Lower leg skin (tissue), 3 donors: ENCODE measurements at regions not wholly inside any gene's neighbourhood (a gene's known extent, or its start where the extent isn't known, plus 50 kb on each side); places are given as distances from the start of the nearest gene placed in this dataset.

Source experiments
- POLR2A ChIP-seq, 2 donors: fragments of 450-650 bp; IDR thresholded peaks; one replicate each; pipeline ENCODE4 v1.6.1; 2016 to 2017; ENCODE audit warnings: antibody characterized with exemption in 2 of 2, mild to moderate bottlenecking in 1 of 2, moderate library complexity in 1 of 2
- TF ChIP-seq, protein P1 (sequence below), 3 donors: fragments of 450-650 bp; IDR thresholded peaks; one replicate each; pipeline ENCODE4 v1.5.1; 2016; ENCODE audit warnings: antibody characterized with exemption in 3 of 3, mild to moderate bottlenecking in 3 of 3, moderate library complexity in 2 of 3

DNA sequence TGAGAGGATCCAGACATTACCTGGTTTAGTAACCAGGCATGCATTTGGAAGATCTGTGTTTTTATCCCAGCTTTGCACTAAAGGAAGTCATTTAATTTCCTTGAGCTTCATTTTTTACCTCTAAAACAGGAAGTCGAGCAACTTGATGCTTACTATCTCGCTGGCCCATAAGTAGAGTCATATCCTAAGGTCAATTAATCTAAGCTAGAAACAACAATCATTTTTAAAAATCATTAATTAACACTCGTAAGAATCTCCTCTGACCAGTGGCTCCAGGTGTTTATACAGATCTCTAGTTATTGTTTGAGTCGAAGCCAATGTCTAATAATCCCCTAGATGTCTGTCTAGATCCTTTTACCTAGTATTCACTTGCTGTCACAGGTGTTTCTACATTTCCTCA, 355.8 kb upstream of the DCN start:
- TF ChIP-seq, protein P1, sequence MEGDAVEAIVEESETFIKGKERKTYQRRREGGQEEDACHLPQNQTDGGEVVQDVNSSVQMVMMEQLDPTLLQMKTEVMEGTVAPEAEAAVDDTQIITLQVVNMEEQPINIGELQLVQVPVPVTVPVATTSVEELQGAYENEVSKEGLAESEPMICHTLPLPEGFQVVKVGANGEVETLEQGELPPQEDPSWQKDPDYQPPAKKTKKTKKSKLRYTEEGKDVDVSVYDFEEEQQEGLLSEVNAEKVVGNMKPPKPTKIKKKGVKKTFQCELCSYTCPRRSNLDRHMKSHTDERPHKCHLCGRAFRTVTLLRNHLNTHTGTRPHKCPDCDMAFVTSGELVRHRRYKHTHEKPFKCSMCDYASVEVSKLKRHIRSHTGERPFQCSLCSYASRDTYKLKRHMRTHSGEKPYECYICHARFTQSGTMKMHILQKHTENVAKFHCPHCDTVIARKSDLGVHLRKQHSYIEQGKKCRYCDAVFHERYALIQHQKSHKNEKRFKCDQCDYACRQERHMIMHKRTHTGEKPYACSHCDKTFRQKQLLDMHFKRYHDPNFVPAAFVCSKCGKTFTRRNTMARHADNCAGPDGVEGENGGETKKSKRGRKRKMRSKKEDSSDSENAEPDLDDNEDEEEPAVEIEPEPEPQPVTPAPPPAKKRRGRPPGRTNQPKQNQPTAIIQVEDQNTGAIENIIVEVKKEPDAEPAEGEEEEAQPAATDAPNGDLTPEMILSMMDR (IDR thresholded peaks at IDR 0.05): no peak
- no peak for TF ChIP-seq POLR2A (IDR thresholded peaks at IDR 0.05)
